ENCODE measurements at regions not wholly inside any gene's neighbourhood (a gene's known extent, or its start where the extent isn't known, plus 50 kb on each side); places are given as distances from the start of the nearest gene placed in this dataset.

- Mint-ChIP-seq H3K36me3 (no peaks in the 10 kb centered on the region), H3K9me3 (peaks cover 0 to 3% (median 1%) of the 10 kb centered on the region in 7 donors), H3K27me3 (no peaks in the 10 kb centered on the region), H3K4me3 (no peak overlapping the region), H3K27ac (no peak overlapping the region), H3K4me1 (no peaks in the 10 kb centered on the region)
- no peaks in the 10 kb centered on the region for H3K9me3 ChIP-seq (ENCODE audit: control insufficient read depth in 2 of 2, low read length in 2 of 2)
- no peak overlapping the region for H3K4me3 ChIP-seq (ENCODE audit: low read depth, low read length)
- H3K4me1 ChIP-seq (ENCODE audit: control insufficient read depth, insufficient read depth, low read length, poor library complexity, severe bottlenecking): no peaks in the 10 kb centered on the region
- H3K27me3 ChIP-seq (ENCODE audit: control insufficient read depth, insufficient read depth, low read length): no peaks in the 10 kb centered on the region
- no peak overlapping the region for H3K27ac ChIP-seq (ENCODE audit: insufficient read depth, low read length, poor library complexity, severe bottlenecking)
- ATAC-seq (ENCODE audit: low read depth in 2 of 2) (no peak), DNase-seq (no peak)
- H3K36me3 ChIP-seq (ENCODE audit: control insufficient read depth, insufficient read depth, low read length): no peaks in the 10 kb centered on the region
Measured at GRCh38 chr9:105975886-105976645, 281.7 kb downstream of the TMEM38B start.

- no peaks in the 10 kb centered on the region for H3K36me3 ChIP-seq (ENCODE audit: control insufficient read depth, insufficient read depth, low read length)
- H3K27me3 ChIP-seq (ENCODE audit: control insufficient read depth, insufficient read depth, low read length): no peaks in the 10 kb centered on the region
- DNase-seq (no peak), ATAC-seq (ENCODE audit: low read depth in 2 of 2) (no peak)
- H3K27me3 Mint-ChIP-seq: no peaks in the 10 kb centered on the region
- no peak overlapping the region for H3K27ac Mint-ChIP-seq
- no peak overlapping the region for H3K27ac ChIP-seq (ENCODE audit: insufficient read depth, low read length, poor library complexity, severe bottlenecking)
- H3K4me1 ChIP-seq (ENCODE audit: control insufficient read depth, insufficient read depth, low read length, poor library complexity, severe bottlenecking): no peaks in the 10 kb centered on the region
- H3K36me3 Mint-ChIP-seq: no peaks in the 10 kb centered on the region
- no peaks in the 10 kb centered on the region for H3K9me3 ChIP-seq (ENCODE audit: control insufficient read depth in 2 of 2, low read length in 2 of 2)
- no peak overlapping the region for H3K4me3 ChIP-seq (ENCODE audit: low read depth, low read length)
- peaks cover 0 to 3% (median 0%) of the 10 kb centered on the region in 7 donors for H3K9me3 Mint-ChIP-seq
- H3K4me3 Mint-ChIP-seq: no peak overlapping the region
- H3K4me1 Mint-ChIP-seq: no peaks in the 10 kb centered on the region
Measured at GRCh38 chr9:105978336-105978735, 284.0 kb downstream of the TMEM38B start.

- Histone ChIP-seq H3K36me3 (ENCODE audit: control insufficient read depth, insufficient read depth, low read length) (no peaks in the 10 kb centered on the region), H3K4me3 (ENCODE audit: low read depth, low read length) (no peak overlapping the region), H3K27me3 (ENCODE audit: control insufficient read depth, insufficient read depth, low read length) (no peaks in the 10 kb centered on the region), H3K27ac (ENCODE audit: insufficient read depth, low read length, poor library complexity, severe bottlenecking) (no peak overlapping the region), H3K9me3 (ENCODE audit: control insufficient read depth in 2 of 2, low read length in 2 of 2) (no peaks in the 10 kb centered on the region), H3K4me1 (ENCODE audit: control insufficient read depth, insufficient read depth, low read length, poor library complexity, severe bottlenecking) (no peaks in the 10 kb centered on the region)
- peaks cover 0 to 3% (median 0%) of the 10 kb centered on the region in 7 donors for H3K9me3 Mint-ChIP-seq
- H3K4me3 Mint-ChIP-seq: no peak overlapping the region
- H3K27ac Mint-ChIP-seq: no peak overlapping the region
- H3K27me3 Mint-ChIP-seq: no peaks in the 10 kb centered on the region
- no peaks in the 10 kb centered on the region for H3K36me3 Mint-ChIP-seq
- DNase-seq (no peak), ATAC-seq (ENCODE audit: low read depth in 2 of 2) (no peak)
- H3K4me1 Mint-ChIP-seq: no peaks in the 10 kb centered on the region
Measured at GRCh38 chr9:105978826-105979225, 284.5 kb downstream of the TMEM38B start.

GRCh38 chr9:105979290-105979689 is 284.9 kb downstream of the TMEM38B start:
- H3K27me3 Mint-ChIP-seq: no peaks in the 10 kb centered on the region
- no peaks in the 10 kb centered on the region for H3K4me1 Mint-ChIP-seq
- Histone ChIP-seq H3K9me3 (ENCODE audit: control insufficient read depth in 2 of 2, low read length in 2 of 2) (no peaks in the 10 kb centered on the region), H3K27ac (ENCODE audit: insufficient read depth, low read length, poor library complexity, severe bottlenecking) (no peak overlapping the region), H3K4me3 (ENCODE audit: low read depth, low read length) (no peak overlapping the region), H3K36me3 (ENCODE audit: control insufficient read depth, insufficient read depth, low read length) (no peaks in the 10 kb centered on the region), H3K4me1 (ENCODE audit: control insufficient read depth, insufficient read depth, low read length, poor library complexity, severe bottlenecking) (no peaks in the 10 kb centered on the region), H3K27me3 (ENCODE audit: control insufficient read depth, insufficient read depth, low read length) (no peaks in the 10 kb centered on the region)
- no peak for ATAC-seq (ENCODE audit: low read depth in 2 of 2)
- peaks cover 0 to 4% (median 0%) of the 10 kb centered on the region in 7 donors for H3K9me3 Mint-ChIP-seq
- H3K4me3 Mint-ChIP-seq: no peak overlapping the region
- no peak for DNase-seq
- no peaks in the 10 kb centered on the region for H3K36me3 Mint-ChIP-seq
- no peak overlapping the region for H3K27ac Mint-ChIP-seq

GRCh38 chr9:105984714-105985113 is 290.4 kb downstream of the TMEM38B start:
- Histone ChIP-seq H3K4me3 (ENCODE audit: low read depth, low read length) (no peak overlapping the region), H3K4me1 (ENCODE audit: control insufficient read depth, insufficient read depth, low read length, poor library complexity, severe bottlenecking) (no peaks in the 10 kb centered on the region), H3K36me3 (ENCODE audit: control insufficient read depth, insufficient read depth, low read length) (no peaks in the 10 kb centered on the region), H3K27ac (ENCODE audit: insufficient read depth, low read length, poor library complexity, severe bottlenecking) (no peak overlapping the region), H3K9me3 (ENCODE audit: control insufficient read depth in 2 of 2, low read length in 2 of 2) (no peaks in the 10 kb centered on the region), H3K27me3 (ENCODE audit: control insufficient read depth, insufficient read depth, low read length) (no peaks in the 10 kb centered on the region)
- no peak for DNase-seq
- peaks cover 9% of the 10 kb centered on the region for H3K27me3 Mint-ChIP-seq
- H3K4me3 Mint-ChIP-seq: no peak overlapping the region
- ATAC-seq (ENCODE audit: low read depth in 2 of 2): no peak
- H3K9me3 Mint-ChIP-seq: peaks cover 0 to 2% (median 0%) of the 10 kb centered on the region in 7 donors
- H3K4me1 Mint-ChIP-seq: no peaks in the 10 kb centered on the region
- H3K36me3 Mint-ChIP-seq: no peaks in the 10 kb centered on the region
- H3K27ac Mint-ChIP-seq: no peak overlapping the region

- Histone ChIP-seq H3K27ac (ENCODE audit: insufficient read depth, low read length, poor library complexity, severe bottlenecking) (no peak overlapping the region), H3K27me3 (ENCODE audit: control insufficient read depth, insufficient read depth, low read length) (no peaks in the 10 kb centered on the region), H3K36me3 (ENCODE audit: control insufficient read depth, insufficient read depth, low read length) (no peaks in the 10 kb centered on the region), H3K4me3 (ENCODE audit: low read depth, low read length) (no peak overlapping the region), H3K9me3 (ENCODE audit: control insufficient read depth in 2 of 2, low read length in 2 of 2) (no peaks in the 10 kb centered on the region), H3K4me1 (ENCODE audit: control insufficient read depth, insufficient read depth, low read length, poor library complexity, severe bottlenecking) (no peaks in the 10 kb centered on the region)
- H3K36me3 Mint-ChIP-seq: no peaks in the 10 kb centered on the region
- H3K27ac Mint-ChIP-seq: no peak overlapping the region
- H3K27me3 Mint-ChIP-seq: no peaks in the 10 kb centered on the region
- no peak for ATAC-seq (ENCODE audit: low read depth in 2 of 2)
- DNase-seq: no peak
- peaks cover 0 to 3% (median 0%) of the 10 kb centered on the region in 7 donors for H3K9me3 Mint-ChIP-seq
- no peak overlapping the region for H3K4me3 Mint-ChIP-seq
- no peaks in the 10 kb centered on the region for H3K4me1 Mint-ChIP-seq
Measured at GRCh38 chr9:105993116-105993854, 298.9 kb downstream of the TMEM38B start.

GRCh38 chr9:105993921-105994715 is 299.8 kb downstream of the TMEM38B start:
- Histone ChIP-seq H3K4me1 (ENCODE audit: control insufficient read depth, insufficient read depth, low read length, poor library complexity, severe bottlenecking) (no peaks in the 10 kb centered on the region), H3K9me3 (ENCODE audit: control insufficient read depth in 2 of 2, low read length in 2 of 2) (no peaks in the 10 kb centered on the region), H3K4me3 (ENCODE audit: low read depth, low read length) (no peak overlapping the region), H3K36me3 (ENCODE audit: control insufficient read depth, insufficient read depth, low read length) (no peaks in the 10 kb centered on the region), H3K27ac (ENCODE audit: insufficient read depth, low read length, poor library complexity, severe bottlenecking) (no peak overlapping the region), H3K27me3 (ENCODE audit: control insufficient read depth, insufficient read depth, low read length) (no peaks in the 10 kb centered on the region)
- Mint-ChIP-seq H3K4me1 (no peaks in the 10 kb centered on the region), H3K9me3 (peaks cover 0 to 3% (median 0%) of the 10 kb centered on the region in 7 donors), H3K36me3 (no peaks in the 10 kb centered on the region), H3K27ac (no peak overlapping the region), H3K27me3 (no peaks in the 10 kb centered on the region), H3K4me3 (no peak overlapping the region)
- DNase-seq: no peak
- no peak for ATAC-seq (ENCODE audit: low read depth in 2 of 2)
